ENCODE measurements at regions not wholly inside any gene's neighbourhood (a gene's known extent, or its start where the extent isn't known, plus 50 kb on each side); places are given as distances from the start of the nearest gene placed in this dataset.

DNA sequence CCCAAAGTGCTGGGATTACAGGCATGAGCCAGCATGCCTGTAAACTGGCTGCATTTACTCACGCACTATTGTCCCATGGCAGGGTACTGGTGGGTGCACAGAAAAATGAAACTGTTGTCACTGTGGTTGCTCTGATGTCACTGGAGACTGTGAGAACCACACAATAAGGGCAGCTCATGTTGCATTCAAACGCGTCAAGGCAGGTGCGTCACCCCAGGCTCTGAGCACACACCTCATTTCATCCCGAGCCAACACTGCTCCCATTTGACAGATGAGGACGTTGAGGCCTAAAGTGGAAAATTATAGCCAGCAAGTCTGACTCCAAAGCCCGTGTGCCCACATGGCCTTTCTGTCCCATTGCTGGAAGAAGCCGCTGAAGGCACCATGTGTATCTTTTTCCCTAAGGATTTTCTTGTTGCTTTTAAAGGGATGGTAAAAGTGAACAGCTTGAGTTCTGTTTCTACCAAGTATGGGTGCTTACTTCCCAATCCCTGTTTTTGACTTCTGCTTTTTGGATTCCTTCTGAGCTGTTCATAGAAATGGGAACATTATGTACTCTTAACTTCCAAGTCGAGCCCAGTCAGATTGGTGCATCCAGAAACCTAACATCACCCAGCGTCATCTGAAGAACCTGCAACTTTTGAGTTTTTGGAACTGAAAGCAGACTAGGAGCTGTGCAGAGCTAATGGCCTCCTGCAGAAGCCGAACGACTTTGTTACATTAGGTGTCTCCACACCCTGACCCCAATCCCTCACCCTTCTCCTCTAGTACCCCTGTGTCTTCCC lies 60.1 kb upstream of the CARD11 start:
- intact Hi-C loops (cut with DNase I) = no loop called here
- no peaks in the 10 kb centered on the region for H3K27me3 ChIP-seq (ENCODE audit: control insufficient read depth, insufficient read depth, low read length)
- no peak overlapping the region for H3K27ac ChIP-seq (ENCODE audit: low read depth in 2 of 2, low read length in 2 of 2)
- FAIRE-seq = no peak
- H3K4me1 ChIP-seq (ENCODE audit: control insufficient read depth in 2 of 3, insufficient read depth in 2 of 3, low read depth in 1 of 3, low read length in 3 of 3) = no peaks in the 10 kb centered on the region
- DNase-seq = no peak
- TF ChIP-seq, protein P1, sequence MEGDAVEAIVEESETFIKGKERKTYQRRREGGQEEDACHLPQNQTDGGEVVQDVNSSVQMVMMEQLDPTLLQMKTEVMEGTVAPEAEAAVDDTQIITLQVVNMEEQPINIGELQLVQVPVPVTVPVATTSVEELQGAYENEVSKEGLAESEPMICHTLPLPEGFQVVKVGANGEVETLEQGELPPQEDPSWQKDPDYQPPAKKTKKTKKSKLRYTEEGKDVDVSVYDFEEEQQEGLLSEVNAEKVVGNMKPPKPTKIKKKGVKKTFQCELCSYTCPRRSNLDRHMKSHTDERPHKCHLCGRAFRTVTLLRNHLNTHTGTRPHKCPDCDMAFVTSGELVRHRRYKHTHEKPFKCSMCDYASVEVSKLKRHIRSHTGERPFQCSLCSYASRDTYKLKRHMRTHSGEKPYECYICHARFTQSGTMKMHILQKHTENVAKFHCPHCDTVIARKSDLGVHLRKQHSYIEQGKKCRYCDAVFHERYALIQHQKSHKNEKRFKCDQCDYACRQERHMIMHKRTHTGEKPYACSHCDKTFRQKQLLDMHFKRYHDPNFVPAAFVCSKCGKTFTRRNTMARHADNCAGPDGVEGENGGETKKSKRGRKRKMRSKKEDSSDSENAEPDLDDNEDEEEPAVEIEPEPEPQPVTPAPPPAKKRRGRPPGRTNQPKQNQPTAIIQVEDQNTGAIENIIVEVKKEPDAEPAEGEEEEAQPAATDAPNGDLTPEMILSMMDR (IDR thresholded peaks at IDR 0.05; ENCODE audit: borderline replicate concordance, extremely low read depth, insufficient read depth) = no peak
- no peak overlapping the region for H3K9ac ChIP-seq (ENCODE audit: low read length in 3 of 3)
- H3K36me3 ChIP-seq (ENCODE audit: control insufficient read depth in 2 of 3, insufficient read depth in 3 of 3, low read length in 3 of 3) = no peaks in the 10 kb centered on the region
- H3K4me3 ChIP-seq (ENCODE audit: low read length in 3 of 3) = no peak overlapping the region
- no peaks in the 10 kb centered on the region for H3K9me3 ChIP-seq (ENCODE audit: control insufficient read depth in 2 of 3, insufficient read depth in 1 of 3, low read length in 3 of 3)

DNA sequence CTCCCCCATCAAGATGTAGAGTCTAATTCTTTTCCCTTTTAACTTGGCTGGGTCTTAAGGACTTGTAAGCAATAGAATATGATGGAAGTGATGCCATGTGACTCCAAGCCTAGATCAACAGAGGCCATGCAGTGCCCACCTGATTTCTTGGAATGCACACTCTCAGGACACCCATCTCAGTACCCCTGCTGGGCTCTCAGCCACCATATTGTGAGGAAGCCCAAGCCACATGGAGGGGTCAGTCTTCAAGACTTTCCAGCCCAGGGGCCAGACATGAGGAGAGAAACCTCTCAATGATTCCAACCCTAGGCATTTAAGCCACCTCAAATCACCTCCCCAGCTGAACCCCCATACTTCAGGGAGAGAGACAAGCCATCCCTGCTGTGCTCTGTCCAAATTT lies 62.2 kb upstream of the CARD11 start:
- Histone ChIP-seq H3K27me3 (ENCODE audit: control insufficient read depth, insufficient read depth, low read length) (no peaks in the 10 kb centered on the region), H3K36me3 (ENCODE audit: control insufficient read depth in 2 of 3, insufficient read depth in 3 of 3, low read length in 3 of 3) (no peaks in the 10 kb centered on the region), H3K4me3 (ENCODE audit: low read length in 3 of 3) (no peak overlapping the region), H3K4me1 (ENCODE audit: control insufficient read depth in 2 of 3, insufficient read depth in 2 of 3, low read depth in 1 of 3, low read length in 3 of 3) (no peaks in the 10 kb centered on the region), H3K9me3 (ENCODE audit: control insufficient read depth in 2 of 3, insufficient read depth in 1 of 3, low read length in 3 of 3) (peaks cover 0 to 3% (median 0%) of the 10 kb centered on the region in 3 donors), H3K27ac (ENCODE audit: low read depth in 2 of 2, low read length in 2 of 2) (no peak overlapping the region), H3K9ac (ENCODE audit: low read length in 3 of 3) (no peak overlapping the region)
- no peak for FAIRE-seq
- no peak for DNase-seq
- TF ChIP-seq, protein P1 (IDR thresholded peaks at IDR 0.05; ENCODE audit: borderline replicate concordance, extremely low read depth, insufficient read depth) = no peak
- intact Hi-C loops (cut with DNase I) = no loop called here

DNA sequence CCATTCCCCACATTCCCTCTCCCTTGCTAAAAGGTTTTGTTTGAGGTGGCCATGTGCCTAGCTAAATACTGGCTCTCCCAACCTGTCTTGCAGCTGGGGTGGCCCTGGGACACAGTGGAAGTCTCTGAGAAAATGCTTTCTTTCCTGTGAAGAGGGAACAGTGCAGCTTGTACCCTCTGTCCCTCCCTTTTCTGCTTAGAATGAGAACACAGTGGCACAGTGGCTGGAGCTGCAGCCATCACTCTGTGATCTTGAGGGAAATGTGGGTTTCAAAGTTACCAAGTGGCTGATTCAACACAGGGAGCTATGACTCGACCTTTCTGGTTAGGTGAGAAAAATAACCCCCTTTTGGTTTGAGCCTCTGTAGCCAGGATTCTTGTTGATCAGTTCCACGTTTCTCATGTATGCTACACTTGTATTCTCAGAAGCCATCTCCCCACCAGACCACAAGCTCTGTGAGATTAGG lies 62.7 kb upstream of the CARD11 start:
- FAIRE-seq (no peak), DNase-seq (no peak)
- no peaks in the 10 kb centered on the region for H3K4me1 ChIP-seq (ENCODE audit: control insufficient read depth in 2 of 3, insufficient read depth in 2 of 3, low read depth in 1 of 3, low read length in 3 of 3)
- H3K27ac ChIP-seq (ENCODE audit: low read depth in 2 of 2, low read length in 2 of 2) = no peak overlapping the region
- H3K27me3 ChIP-seq (ENCODE audit: control insufficient read depth, insufficient read depth, low read length) = no peaks in the 10 kb centered on the region
- TF ChIP-seq, protein P1 (IDR thresholded peaks at IDR 0.05; ENCODE audit: borderline replicate concordance, extremely low read depth, insufficient read depth) = no peak
- H3K9ac ChIP-seq (ENCODE audit: low read length in 3 of 3) = no peak overlapping the region
- H3K36me3 ChIP-seq (ENCODE audit: control insufficient read depth in 2 of 3, insufficient read depth in 3 of 3, low read length in 3 of 3) = no peaks in the 10 kb centered on the region
- H3K9me3 ChIP-seq (ENCODE audit: control insufficient read depth in 2 of 3, insufficient read depth in 1 of 3, low read length in 3 of 3) = peaks cover 0 to 3% (median 0%) of the 10 kb centered on the region in 3 donors
- intact Hi-C loops (cut with DNase I) = no loop called here
- H3K4me3 ChIP-seq (ENCODE audit: low read length in 3 of 3) = no peak overlapping the region

Data from kidney (tissue), 13 donors.